ENCODE measurements at regions not wholly inside any gene's neighbourhood (a gene's known extent, or its start where the extent isn't known, plus 50 kb on each side); places are given as distances from the start of the nearest gene placed in this dataset.
"Not testable (repeated sequence)": the region's sequence is repeated elsewhere in the genome, so short reads cannot be mapped to it uniquely, and the experiment has no call there.

- Mint-ChIP-seq H3K9me3 (ENCODE audit: unreplicated experiment) (no peaks in the 10 kb centered on the region), H3K27ac (ENCODE audit: unreplicated experiment) (no peak overlapping the region), H3K4me1 (ENCODE audit: low read depth, unreplicated experiment) (no peaks in the 10 kb centered on the region), H3K27me3 (ENCODE audit: insufficient read depth, unreplicated experiment) (peaks cover 2% of the 10 kb centered on the region), H3K4me3 (ENCODE audit: unreplicated experiment) (no peak overlapping the region), H3K36me3 (ENCODE audit: insufficient read depth, unreplicated experiment) (no peaks in the 10 kb centered on the region)
- Histone ChIP-seq H3K4me3 (ENCODE audit: low read depth, low read length) (no peak overlapping the region), H3K27me3 (replicated peaks; ENCODE audit: control insufficient read depth, insufficient read depth, low read length) (no peaks in the 10 kb centered on the region), H3K9me3 (no peaks in the 10 kb centered on the region), H3K4me1 (no peaks in the 10 kb centered on the region), H3K36me3 (ENCODE audit: control insufficient read depth, insufficient read depth, low read length) (no peaks in the 10 kb centered on the region)
- CTCF ChIA-PET: no interaction called here
- TF ChIP-seq CTCF (IDR thresholded peaks at IDR 0.05; ENCODE audit: insufficient read depth in 1 of 2, low read depth in 1 of 2, low read length in 1 of 2, severe bottlenecking in 1 of 2, unreplicated experiment in 1 of 2): no peak
- DNase-seq: no peak
- no TSS peak for BruUV-seq (replicated peaks)
- POLR2A ChIA-PET: no interaction called here
- intact Hi-C loops (cut with micrococcal nuclease; ENCODE audit: unreplicated experiment): no loop called here
Measured at GRCh38 chr12:58009405-58010195, 68.2 kb downstream of the ATP23 start.

- Mint-ChIP-seq H3K4me3 (ENCODE audit: unreplicated experiment) (no peak overlapping the region), H3K4me1 (ENCODE audit: low read depth, unreplicated experiment) (no peaks in the 10 kb centered on the region), H3K27me3 (ENCODE audit: insufficient read depth, unreplicated experiment) (peaks cover 2% of the 10 kb centered on the region), H3K9me3 (ENCODE audit: unreplicated experiment) (no peaks in the 10 kb centered on the region), H3K36me3 (ENCODE audit: insufficient read depth, unreplicated experiment) (no peaks in the 10 kb centered on the region), H3K27ac (ENCODE audit: unreplicated experiment) (no peak overlapping the region)
- POLR2A ChIA-PET: no interaction called here
- no peak for DNase-seq
- Histone ChIP-seq H3K36me3 (ENCODE audit: control insufficient read depth, insufficient read depth, low read length) (no peaks in the 10 kb centered on the region), H3K4me3 (ENCODE audit: low read depth, low read length) (no peak overlapping the region), H3K4me1 (no peaks in the 10 kb centered on the region), H3K9me3 (no peaks in the 10 kb centered on the region), H3K27me3 (replicated peaks; ENCODE audit: control insufficient read depth, insufficient read depth, low read length) (no peaks in the 10 kb centered on the region)
- no peak for TF ChIP-seq CTCF (IDR thresholded peaks at IDR 0.05; ENCODE audit: insufficient read depth in 1 of 2, low read depth in 1 of 2, low read length in 1 of 2, severe bottlenecking in 1 of 2, unreplicated experiment in 1 of 2)
- CTCF ChIA-PET: no interaction called here
- intact Hi-C loops (cut with micrococcal nuclease; ENCODE audit: unreplicated experiment): no loop called here
- BruUV-seq (replicated peaks): no TSS peak
Measured at GRCh38 chr12:58011676-58012075, 70.3 kb downstream of the ATP23 start.

- H3K27ac Mint-ChIP-seq (ENCODE audit: unreplicated experiment); H3K4me1 Mint-ChIP-seq (ENCODE audit: low read depth, unreplicated experiment); H3K9me3 ChIP-seq; intact Hi-C loops (cut with micrococcal nuclease; ENCODE audit: unreplicated experiment); CTCF ChIA-PET; H3K4me1 ChIP-seq; POLR2A ChIA-PET; H3K36me3 ChIP-seq (ENCODE audit: control insufficient read depth, insufficient read depth, low read length); DNase-seq; H3K4me3 Mint-ChIP-seq (ENCODE audit: unreplicated experiment); BruUV-seq (replicated peaks); H3K4me3 ChIP-seq (ENCODE audit: low read depth, low read length); H3K36me3 Mint-ChIP-seq (ENCODE audit: insufficient read depth, unreplicated experiment); H3K27me3 ChIP-seq (replicated peaks; ENCODE audit: control insufficient read depth, insufficient read depth, low read length): not testable (repeated sequence)
- H3K9me3 Mint-ChIP-seq (ENCODE audit: unreplicated experiment): peaks cover 10% of the 10 kb centered on the region
- peaks cover 12% of the 10 kb centered on the region for H3K27me3 Mint-ChIP-seq (ENCODE audit: insufficient read depth, unreplicated experiment)
Measured at GRCh38 chr12:58022379-58023020, 81.1 kb downstream of the ATP23 start.
